HEK293 (cell line): ENCODE measurements at regions not wholly inside any gene's neighbourhood (a gene's known extent, or its start where the extent isn't known, plus 50 kb on each side); places are given as distances from the start of the nearest gene placed in this dataset.

Source experiments
- CTCF ChIA-PET: fragments of 350-600 bp; formaldehyde crosslinking; extraction: SDS; loops from one replicate; lab custom pipeline; 2021; ENCODE audit warnings: antibody characterized with exemption; lab: Yijun Ruan, JAX
- POLR2A ChIA-PET: fragments of 300-600 bp; formaldehyde crosslinking; extraction: SDS; loops from one replicate; lab custom pipeline; 2020; ENCODE audit warnings: antibody characterized with exemption, inconsistent platforms; lab: Yijun Ruan, JAX
- H3K27ac ChIP-seq: fragments of 200-500 bp; sonication (Bioruptor generic); 2 replicates; pipeline ENCODE4 v1.5.1; 2014; ENCODE audit warnings: low read depth, low read length, control low read depth, inconsistent platforms; ENCODE audit errors: extremely low read depth
- H3K36me3 ChIP-seq, 2 experiments: fragments of 200-500 bp in 1 of 2; sonication (Bioruptor generic) in 1 of 2; 1 replicate in 1 of 2; 2 replicates in 1 of 2; pipeline ENCODE4 v1.5.1; 2014 to 2017; ENCODE audit warnings: inconsistent platforms in 2 of 2, low read length in 2 of 2; ENCODE audit not compliant: control insufficient read depth in 2 of 2, insufficient read depth in 1 of 2
- H3K4me1 ChIP-seq: fragments of 200-500 bp; sonication (Bioruptor generic); 2 replicates; pipeline ENCODE4 v1.5.1; 2014; ENCODE audit warnings: mild to moderate bottlenecking, low read length, inconsistent platforms; ENCODE audit not compliant: control insufficient read depth, insufficient read depth
- H3K4me3 ChIP-seq: 2 replicates; pipeline ENCODE4 v1.5.1; 2011; ENCODE audit warnings: low read depth, mild to moderate bottlenecking, control low read depth, low read length, moderate library complexity
- H3K9me3 ChIP-seq: fragments of 200-500 bp; sonication (Bioruptor generic); 2 replicates; pipeline ENCODE4 v1.5.1; 2014; ENCODE audit warnings: low read depth, low read length, inconsistent platforms; ENCODE audit not compliant: control insufficient read depth, insufficient read depth
- GLI4 ChIP-seq: fragments of 450-650 bp; formaldehyde crosslinking; IDR thresholded peaks from 2 replicates; pipeline ENCODE4 v1.5.1; 2016; ENCODE audit warnings: missing biosample characterization, missing genetic modification characterization
- HOXD13 ChIP-seq: sonication (generic); formaldehyde crosslinking; IDR thresholded peaks from 2 replicates; pipeline ENCODE4 v1.8.0; 2022; ENCODE audit warnings: missing genetic modification reagents, borderline replicate concordance
- KLF1 ChIP-seq: fragments of 450-650 bp; formaldehyde crosslinking; IDR thresholded peaks from 2 replicates; pipeline ENCODE4 v1.5.1; 2016; ENCODE audit warnings: missing biosample characterization, missing genetic modification characterization
- KLF10 ChIP-seq: fragments of 450-650 bp; IDR thresholded peaks from 2 replicates; pipeline ENCODE4 v1.5.1; 2018; ENCODE audit warnings: missing biosample characterization, mild to moderate bottlenecking, missing genetic modification characterization
- KLF7 ChIP-seq: fragments of 450-650 bp; formaldehyde crosslinking; IDR thresholded peaks from 2 replicates; pipeline ENCODE4 v1.5.1; 2016; ENCODE audit warnings: missing biosample characterization, missing genetic modification characterization, borderline replicate concordance
- OSR2 ChIP-seq: fragments of 450-650 bp; formaldehyde crosslinking; IDR thresholded peaks from 2 replicates; pipeline ENCODE4 v1.5.1; 2016; ENCODE audit warnings: missing biosample characterization, missing genetic modification characterization
- SALL2 ChIP-seq: fragments of 450-650 bp; formaldehyde crosslinking; IDR thresholded peaks from 2 replicates; pipeline ENCODE4 v1.5.0; 2017; ENCODE audit warnings: missing biosample characterization, mild to moderate bottlenecking, missing genetic modification characterization, borderline replicate concordance
- ZBTB1 ChIP-seq: fragments of 450-650 bp; formaldehyde crosslinking; IDR thresholded peaks from 2 replicates; pipeline ENCODE4 v1.5.1; 2016; ENCODE audit warnings: missing biosample characterization, missing genetic modification characterization
- ZFP3 ChIP-seq: fragments of 450-650 bp; formaldehyde crosslinking; IDR thresholded peaks from 2 replicates; pipeline ENCODE4 v1.5.1; 2016; ENCODE audit warnings: low read depth, missing biosample characterization, missing genetic modification characterization
- ZNF146 ChIP-seq: fragments of 450-650 bp; formaldehyde crosslinking; IDR thresholded peaks from 2 replicates; pipeline ENCODE4 v1.5.1; 2016; ENCODE audit warnings: missing biosample characterization, missing genetic modification characterization
- ZNF211 ChIP-seq: fragments of 450-650 bp; formaldehyde crosslinking; IDR thresholded peaks from 2 replicates; pipeline ENCODE4 v1.5.1; 2016; ENCODE audit warnings: low read depth, missing biosample characterization, missing genetic modification characterization
- ZNF292 ChIP-seq: fragments of 450-650 bp; formaldehyde crosslinking; IDR thresholded peaks from 2 replicates; pipeline ENCODE4 v1.5.1; 2016; ENCODE audit warnings: low read depth, missing biosample characterization, missing genetic modification characterization, borderline replicate concordance
- ZNF354C ChIP-seq: fragments of 450-650 bp; formaldehyde crosslinking; IDR thresholded peaks from 2 replicates; pipeline ENCODE4 v1.5.1; 2016; ENCODE audit warnings: missing biosample characterization, missing genetic modification characterization, low read depth, borderline replicate concordance
- ZNF514 ChIP-seq: fragments of 450-650 bp; formaldehyde crosslinking; IDR thresholded peaks from 2 replicates; pipeline ENCODE4 v1.5.1; 2016; ENCODE audit warnings: missing biosample characterization, missing genetic modification characterization
- ZNF596 ChIP-seq: fragments of 450-650 bp; IDR thresholded peaks from 2 replicates; pipeline ENCODE4 v1.5.0; 2018; ENCODE audit warnings: missing biosample characterization, mild to moderate bottlenecking, missing genetic modification characterization, moderate library complexity
- ZNF621 ChIP-seq: fragments of 450-650 bp; formaldehyde crosslinking; IDR thresholded peaks from 2 replicates; pipeline ENCODE4 v1.5.1; 2017; ENCODE audit warnings: missing biosample characterization, missing genetic modification characterization
- ZNF843 ChIP-seq: fragments of 450-650 bp; formaldehyde crosslinking; IDR thresholded peaks from 2 replicates; pipeline ENCODE4 v1.5.1; 2016; ENCODE audit warnings: missing biosample characterization, missing genetic modification characterization
- TF ChIP-seq, protein P1 (sequence below): fragments of 450-650 bp; formaldehyde crosslinking; IDR thresholded peaks from 2 replicates; pipeline ENCODE4 v1.5.1; 2016; ENCODE audit warnings: missing biosample characterization, missing genetic modification characterization
- TF ChIP-seq, protein P2 (sequence below): fragments of 450-650 bp; formaldehyde crosslinking; IDR thresholded peaks from 2 replicates; pipeline ENCODE4 v1.5.1; 2016; ENCODE audit warnings: missing biosample characterization, missing genetic modification characterization
- TF ChIP-seq, protein P3 (sequence below): fragments of 450-650 bp; formaldehyde crosslinking; IDR thresholded peaks from 2 replicates; pipeline ENCODE4 v1.5.1; 2016; ENCODE audit warnings: missing biosample characterization, missing genetic modification characterization
- TF ChIP-seq, protein P4 (sequence below): fragments of 450-650 bp; formaldehyde crosslinking; IDR thresholded peaks from 2 replicates; pipeline ENCODE4 v1.5.1; 2016; ENCODE audit warnings: missing biosample characterization, missing genetic modification characterization
- TF ChIP-seq, protein P5 (sequence below): fragments of 450-650 bp; formaldehyde crosslinking; IDR thresholded peaks from 2 replicates; pipeline ENCODE4 v1.5.1; 2016; ENCODE audit warnings: missing biosample characterization, missing genetic modification characterization, borderline replicate concordance
- TF ChIP-seq, protein P6 (sequence below): fragments of 450-650 bp; formaldehyde crosslinking; IDR thresholded peaks from 2 replicates; pipeline ENCODE4 v1.5.1; 2016; ENCODE audit warnings: missing biosample characterization, missing genetic modification characterization

DNA sequence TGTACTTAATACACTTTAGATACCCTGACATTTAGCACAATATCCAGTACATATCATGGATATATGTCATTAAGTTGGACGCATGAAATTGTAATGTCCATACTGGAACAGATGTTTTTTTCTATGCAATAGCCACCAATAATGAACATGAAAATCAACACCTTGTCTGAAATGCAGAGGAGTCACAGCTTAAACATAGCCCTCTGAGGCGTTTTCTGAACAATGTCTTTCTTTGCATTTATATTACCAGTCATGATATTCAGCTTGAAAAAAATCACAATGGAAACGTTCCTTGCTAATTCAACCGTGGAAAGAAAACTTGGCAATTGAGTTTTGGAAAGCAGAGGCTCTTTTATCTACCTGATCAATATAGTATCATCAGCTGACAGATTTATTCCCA lies 86.7 kb upstream of the COL11A1 start:
- Histone ChIP-seq H3K4me3 (no peak overlapping the region), H3K9me3 (no peaks in the 10 kb centered on the region), H3K27ac (no peak overlapping the region), H3K4me1 (no peaks in the 10 kb centered on the region), H3K36me3 (no peaks in the 10 kb centered on the region)
- TF ChIP-seq ZNF843: no peak
- ChIA-PET POLR2A (no interaction called here), CTCF (no interaction called here)

DNA sequence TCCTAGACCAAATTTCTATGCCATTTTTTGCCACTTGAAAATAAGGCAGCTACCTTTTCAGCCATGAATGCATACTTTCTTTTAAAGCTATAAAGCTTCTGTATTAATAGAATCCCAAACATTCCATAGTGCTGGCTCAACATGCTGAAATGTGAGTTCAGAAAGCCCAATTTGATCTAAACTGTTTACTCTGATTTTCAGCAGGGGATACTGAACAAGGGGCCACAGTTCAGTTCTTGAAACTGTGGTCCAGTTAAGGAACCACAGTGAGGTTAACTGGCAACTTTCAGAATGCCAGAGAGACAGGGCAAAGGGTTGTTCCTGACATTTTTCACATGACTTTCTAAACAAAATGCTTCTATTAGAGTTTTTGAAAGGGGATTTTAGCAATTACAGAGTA lies 85.7 kb upstream of the COL11A1 start:
- H3K4me3 ChIP-seq: no peak overlapping the region
- no peaks in the 10 kb centered on the region for H3K9me3 ChIP-seq
- no peaks in the 10 kb centered on the region for H3K4me1 ChIP-seq
- no peak overlapping the region for H3K27ac ChIP-seq
- H3K36me3 ChIP-seq: no peaks in the 10 kb centered on the region
- POLR2A ChIA-PET: no interaction called here
- CTCF ChIA-PET: no interaction called here
- TF ChIP-seq KLF1 (tag by site-specific recombination) (no peak), ZNF146 (tag by site-specific recombination) (no peak), ZNF354C (tag by site-specific recombination) (no peak), ZNF292 (tag by site-specific recombination) (no peak), ZNF211 (tag by site-specific recombination) (no peak), ZFP3 (tag by site-specific recombination) (no peak), KLF7 (tag by site-specific recombination) (no peak), ZNF596 (tag by site-specific recombination) (no peak), HOXD13 (CRISPR knock-in tag) (no peak)
- TF ChIP-seq, protein P1, sequence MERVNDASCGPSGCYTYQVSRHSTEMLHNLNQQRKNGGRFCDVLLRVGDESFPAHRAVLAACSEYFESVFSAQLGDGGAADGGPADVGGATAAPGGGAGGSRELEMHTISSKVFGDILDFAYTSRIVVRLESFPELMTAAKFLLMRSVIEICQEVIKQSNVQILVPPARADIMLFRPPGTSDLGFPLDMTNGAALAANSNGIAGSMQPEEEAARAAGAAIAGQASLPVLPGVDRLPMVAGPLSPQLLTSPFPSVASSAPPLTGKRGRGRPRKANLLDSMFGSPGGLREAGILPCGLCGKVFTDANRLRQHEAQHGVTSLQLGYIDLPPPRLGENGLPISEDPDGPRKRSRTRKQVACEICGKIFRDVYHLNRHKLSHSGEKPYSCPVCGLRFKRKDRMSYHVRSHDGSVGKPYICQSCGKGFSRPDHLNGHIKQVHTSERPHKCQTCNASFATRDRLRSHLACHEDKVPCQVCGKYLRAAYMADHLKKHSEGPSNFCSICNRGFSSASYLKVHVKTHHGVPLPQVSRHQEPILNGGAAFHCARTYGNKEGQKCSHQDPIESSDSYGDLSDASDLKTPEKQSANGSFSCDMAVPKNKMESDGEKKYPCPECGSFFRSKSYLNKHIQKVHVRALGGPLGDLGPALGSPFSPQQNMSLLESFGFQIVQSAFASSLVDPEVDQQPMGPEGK: no peak

DNA sequence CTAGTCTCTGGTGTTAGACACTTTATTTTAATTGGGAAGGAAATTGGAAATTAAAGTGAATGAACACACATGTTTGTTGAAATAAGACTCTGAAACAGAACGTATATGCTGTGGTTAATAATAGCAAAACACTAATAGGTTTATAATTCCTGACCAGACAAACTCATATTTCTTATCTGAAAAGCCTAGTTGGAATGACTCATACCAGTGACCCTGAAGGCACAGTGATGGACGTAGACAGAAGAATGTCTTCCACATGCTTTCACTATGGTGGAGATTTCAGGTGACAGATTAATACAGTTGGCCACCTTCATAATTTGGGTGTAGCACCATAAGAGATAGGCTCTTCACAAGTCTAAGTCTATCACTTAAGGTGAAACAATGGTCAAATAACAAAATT lies 83.0 kb upstream of the COL11A1 start:
- Histone ChIP-seq H3K36me3 (no peaks in the 10 kb centered on the region), H3K27ac (no peak overlapping the region), H3K4me3 (no peak overlapping the region), H3K4me1 (no peaks in the 10 kb centered on the region), H3K9me3 (no peaks in the 10 kb centered on the region)
- ChIA-PET POLR2A (no interaction called here), CTCF (interaction anchor here (0.8 kb wide), 1 partner anchor 138 kb away, joined by 4 read pairs; no protein-coding TSS in a partner anchor)
- TF ChIP-seq, protein P2, sequence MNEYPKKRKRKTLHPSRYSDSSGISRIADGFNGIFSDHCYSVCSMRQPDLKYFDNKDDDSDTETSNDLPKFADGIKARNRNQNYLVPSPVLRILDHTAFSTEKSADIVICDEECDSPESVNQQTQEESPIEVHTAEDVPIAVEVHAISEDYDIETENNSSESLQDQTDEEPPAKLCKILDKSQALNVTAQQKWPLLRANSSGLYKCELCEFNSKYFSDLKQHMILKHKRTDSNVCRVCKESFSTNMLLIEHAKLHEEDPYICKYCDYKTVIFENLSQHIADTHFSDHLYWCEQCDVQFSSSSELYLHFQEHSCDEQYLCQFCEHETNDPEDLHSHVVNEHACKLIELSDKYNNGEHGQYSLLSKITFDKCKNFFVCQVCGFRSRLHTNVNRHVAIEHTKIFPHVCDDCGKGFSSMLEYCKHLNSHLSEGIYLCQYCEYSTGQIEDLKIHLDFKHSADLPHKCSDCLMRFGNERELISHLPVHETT (tag by site-specific recombination): no peak
- TF ChIP-seq SALL2 (tag by site-specific recombination) (no peak), OSR2 (tag by site-specific recombination) (no peak), GLI4 (tag by site-specific recombination) (no peak), ZNF621 (tag by site-specific recombination) (no peak), ZNF211 (tag by site-specific recombination) (no peak), KLF10 (no peak), ZBTB1 (tag by site-specific recombination) (no peak), ZNF514 (tag by site-specific recombination) (no peak)
- TF ChIP-seq, protein P3, sequence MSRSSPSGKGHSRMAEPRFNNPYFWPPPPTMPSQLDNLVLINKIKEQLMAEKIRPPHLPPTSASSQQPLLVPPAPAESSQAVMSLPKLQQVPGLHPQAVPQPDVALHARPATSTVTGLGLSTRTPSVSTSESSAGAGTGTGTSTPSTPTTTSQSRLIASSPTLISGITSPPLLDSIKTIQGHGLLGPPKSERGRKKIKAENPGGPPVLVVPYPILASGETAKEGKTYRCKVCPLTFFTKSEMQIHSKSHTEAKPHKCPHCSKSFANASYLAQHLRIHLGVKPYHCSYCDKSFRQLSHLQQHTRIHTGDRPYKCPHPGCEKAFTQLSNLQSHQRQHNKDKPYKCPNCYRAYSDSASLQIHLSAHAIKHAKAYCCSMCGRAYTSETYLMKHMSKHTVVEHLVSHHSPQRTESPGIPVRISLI (tag by site-specific recombination): no peak
- TF ChIP-seq, protein P4, sequence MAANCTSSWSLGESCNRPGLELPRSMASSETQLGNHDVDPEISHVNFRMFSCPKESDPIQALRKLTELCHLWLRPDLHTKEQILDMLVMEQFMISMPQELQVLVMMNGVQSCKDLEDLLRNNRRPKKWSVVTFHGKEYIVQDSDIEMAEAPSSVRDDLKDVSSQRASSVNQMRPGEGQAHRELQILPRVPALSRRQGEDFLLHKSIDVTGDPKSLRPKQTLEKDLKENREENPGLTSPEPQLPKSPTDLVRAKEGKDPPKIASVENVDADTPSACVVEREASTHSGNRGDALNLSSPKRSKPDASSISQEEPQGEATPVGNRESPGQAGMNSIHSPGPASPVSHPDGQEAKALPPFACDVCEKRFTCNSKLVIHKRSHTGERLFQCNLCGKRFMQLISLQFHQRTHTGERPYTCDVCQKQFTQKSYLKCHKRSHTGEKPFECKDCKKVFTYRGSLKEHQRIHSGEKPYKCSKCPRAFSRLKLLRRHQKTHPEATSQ (tag by site-specific recombination): no peak
- TF ChIP-seq, protein P5, sequence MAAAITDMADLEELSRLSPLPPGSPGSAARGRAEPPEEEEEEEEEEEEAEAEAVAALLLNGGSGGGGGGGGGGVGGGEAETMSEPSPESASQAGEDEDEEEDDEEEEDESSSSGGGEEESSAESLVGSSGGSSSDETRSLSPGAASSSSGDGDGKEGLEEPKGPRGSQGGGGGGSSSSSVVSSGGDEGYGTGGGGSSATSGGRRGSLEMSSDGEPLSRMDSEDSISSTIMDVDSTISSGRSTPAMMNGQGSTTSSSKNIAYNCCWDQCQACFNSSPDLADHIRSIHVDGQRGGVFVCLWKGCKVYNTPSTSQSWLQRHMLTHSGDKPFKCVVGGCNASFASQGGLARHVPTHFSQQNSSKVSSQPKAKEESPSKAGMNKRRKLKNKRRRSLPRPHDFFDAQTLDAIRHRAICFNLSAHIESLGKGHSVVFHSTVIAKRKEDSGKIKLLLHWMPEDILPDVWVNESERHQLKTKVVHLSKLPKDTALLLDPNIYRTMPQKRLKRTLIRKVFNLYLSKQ: no peak
- TF ChIP-seq, protein P6, sequence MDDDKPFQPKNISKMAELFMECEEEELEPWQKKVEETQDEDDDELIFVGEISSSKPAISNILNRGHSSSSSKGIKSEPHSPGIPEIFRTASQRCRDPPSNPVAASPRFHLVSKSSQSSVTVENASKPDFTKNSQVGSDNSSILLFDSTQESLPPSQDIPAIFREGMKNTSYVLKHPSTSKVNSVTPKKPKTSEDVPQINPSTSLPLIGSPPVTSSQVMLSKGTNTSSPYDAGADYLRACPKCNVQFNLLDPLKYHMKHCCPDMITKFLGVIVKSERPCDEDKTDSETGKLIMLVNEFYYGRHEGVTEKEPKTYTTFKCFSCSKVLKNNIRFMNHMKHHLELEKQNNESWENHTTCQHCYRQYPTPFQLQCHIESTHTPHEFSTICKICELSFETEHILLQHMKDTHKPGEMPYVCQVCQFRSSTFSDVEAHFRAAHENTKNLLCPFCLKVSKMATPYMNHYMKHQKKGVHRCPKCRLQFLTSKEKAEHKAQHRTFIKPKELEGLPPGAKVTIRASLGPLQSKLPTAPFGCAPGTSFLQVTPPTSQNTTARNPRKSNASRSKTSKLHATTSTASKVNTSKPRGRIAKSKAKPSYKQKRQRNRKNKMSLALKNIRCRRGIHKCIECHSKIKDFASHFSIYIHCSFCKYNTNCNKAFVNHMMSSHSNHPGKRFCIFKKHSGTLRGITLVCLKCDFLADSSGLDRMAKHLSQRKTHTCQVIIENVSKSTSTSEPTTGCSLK: no peak
